Neutrophil (primary cell): ENCODE measurements at regions not wholly inside any gene's neighbourhood (a gene's known extent, or its start where the extent isn't known, plus 50 kb on each side); places are given as distances from the start of the nearest gene placed in this dataset.

Experiments
- H3K27ac ChIP-seq: fragments of 200-600 bp; sonication (generic); 2 replicates; pipeline ENCODE4 v1.5.1; 2016; ENCODE audit warnings: mild to moderate bottlenecking, moderate library complexity
- H3K27me3 ChIP-seq: fragments of 200-600 bp; sonication (generic); 2 replicates; pipeline ENCODE4 v1.6.0; 2016; ENCODE audit warnings: mild to moderate bottlenecking
- H3K36me3 ChIP-seq: fragments of 200-600 bp; sonication (generic); 2 replicates; pipeline ENCODE4 v1.5.1; 2017
- H3K4me1 ChIP-seq, 2 experiments: fragments of 200-600 bp in 1 of 2; sonication (generic) in 1 of 2; 1 replicate in 1 of 2; 2 replicates in 1 of 2; pipeline versions ENCODE4 v1.5.1 to v1.6.1; 2013 to 2016; ENCODE audit warnings: low read depth in 1 of 2, low read length in 1 of 2, mild to moderate bottlenecking in 1 of 2, moderate library complexity in 1 of 2; ENCODE audit not compliant: control insufficient read depth in 1 of 2, insufficient read depth in 1 of 2
- H3K4me3 ChIP-seq, 2 experiments: fragments of 200-600 bp in 1 of 2; sonication (generic) in 1 of 2; 1 replicate in 1 of 2; 2 replicates in 1 of 2; pipeline ENCODE4 v1.5.1; 2013 to 2016; ENCODE audit warnings: low read depth in 1 of 2, low read length in 1 of 2, mild to moderate bottlenecking in 1 of 2, moderate library complexity in 1 of 2
- H3K9me3 ChIP-seq: fragments of 200-600 bp; sonication (generic); 2 replicates; pipeline ENCODE4 v1.5.1; 2016
- TF ChIP-seq, protein P1 (sequence below): fragments of 200-600 bp; sonication (generic); IDR thresholded peaks from 2 replicates; pipeline ENCODE4 v1.5.1; 2016; ENCODE audit warnings: antibody characterized with exemption

DNA sequence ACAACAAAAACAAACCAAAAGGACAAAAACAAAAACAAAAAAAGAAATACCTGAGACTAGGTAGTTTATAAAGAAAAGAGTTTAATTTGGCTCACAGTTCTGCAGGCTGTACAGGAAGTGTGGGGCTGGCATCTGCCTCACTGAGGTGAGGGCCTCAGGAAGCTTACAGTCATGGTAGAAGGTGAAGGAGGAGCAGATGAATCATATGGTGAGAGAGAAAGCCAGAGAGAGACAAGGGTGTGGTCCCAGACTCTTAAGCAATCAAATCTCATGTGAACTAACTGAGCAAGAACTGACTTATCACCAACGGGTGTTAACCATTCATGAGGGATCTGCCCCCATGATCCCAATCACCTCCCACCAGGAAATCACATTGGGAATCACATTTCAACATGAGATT lies 58.8 kb upstream of the ZBED5 start:
- H3K27me3 ChIP-seq = no peaks in the 10 kb centered on the region
- no peaks in the 10 kb centered on the region for H3K36me3 ChIP-seq
- no peak overlapping the region for H3K27ac ChIP-seq
- H3K9me3 ChIP-seq = no peaks in the 10 kb centered on the region
- H3K4me1 ChIP-seq = no peaks in the 10 kb centered on the region
- TF ChIP-seq, protein P1, sequence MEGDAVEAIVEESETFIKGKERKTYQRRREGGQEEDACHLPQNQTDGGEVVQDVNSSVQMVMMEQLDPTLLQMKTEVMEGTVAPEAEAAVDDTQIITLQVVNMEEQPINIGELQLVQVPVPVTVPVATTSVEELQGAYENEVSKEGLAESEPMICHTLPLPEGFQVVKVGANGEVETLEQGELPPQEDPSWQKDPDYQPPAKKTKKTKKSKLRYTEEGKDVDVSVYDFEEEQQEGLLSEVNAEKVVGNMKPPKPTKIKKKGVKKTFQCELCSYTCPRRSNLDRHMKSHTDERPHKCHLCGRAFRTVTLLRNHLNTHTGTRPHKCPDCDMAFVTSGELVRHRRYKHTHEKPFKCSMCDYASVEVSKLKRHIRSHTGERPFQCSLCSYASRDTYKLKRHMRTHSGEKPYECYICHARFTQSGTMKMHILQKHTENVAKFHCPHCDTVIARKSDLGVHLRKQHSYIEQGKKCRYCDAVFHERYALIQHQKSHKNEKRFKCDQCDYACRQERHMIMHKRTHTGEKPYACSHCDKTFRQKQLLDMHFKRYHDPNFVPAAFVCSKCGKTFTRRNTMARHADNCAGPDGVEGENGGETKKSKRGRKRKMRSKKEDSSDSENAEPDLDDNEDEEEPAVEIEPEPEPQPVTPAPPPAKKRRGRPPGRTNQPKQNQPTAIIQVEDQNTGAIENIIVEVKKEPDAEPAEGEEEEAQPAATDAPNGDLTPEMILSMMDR = no peak
- no peak overlapping the region for H3K4me3 ChIP-seq

DNA sequence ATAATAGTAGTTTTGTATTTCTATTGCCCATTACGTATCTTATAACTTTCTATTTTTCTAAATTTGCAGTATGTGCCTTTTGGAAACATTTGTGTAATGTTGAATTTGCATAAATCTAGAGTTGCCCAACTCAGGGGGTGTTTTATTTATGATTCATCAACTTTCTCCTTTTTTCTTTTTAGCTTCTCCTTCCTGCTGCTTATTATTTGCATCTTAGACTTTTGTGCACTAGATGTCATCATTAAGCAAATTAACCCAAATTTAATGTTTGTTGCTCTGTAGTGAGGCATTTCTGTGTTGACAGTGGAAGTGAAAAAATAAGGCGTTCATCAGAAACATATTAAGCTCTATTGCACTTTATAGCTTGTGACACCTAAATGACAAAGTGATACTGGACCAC lies 56.2 kb upstream of the ZBED5 start:
- Histone ChIP-seq H3K36me3 (no peaks in the 10 kb centered on the region), H3K27me3 (no peaks in the 10 kb centered on the region), H3K4me1 (no peaks in the 10 kb centered on the region), H3K9me3 (no peaks in the 10 kb centered on the region), H3K27ac (no peak overlapping the region), H3K4me3 (no peak overlapping the region)
- TF ChIP-seq, protein P1 = no peak

DNA sequence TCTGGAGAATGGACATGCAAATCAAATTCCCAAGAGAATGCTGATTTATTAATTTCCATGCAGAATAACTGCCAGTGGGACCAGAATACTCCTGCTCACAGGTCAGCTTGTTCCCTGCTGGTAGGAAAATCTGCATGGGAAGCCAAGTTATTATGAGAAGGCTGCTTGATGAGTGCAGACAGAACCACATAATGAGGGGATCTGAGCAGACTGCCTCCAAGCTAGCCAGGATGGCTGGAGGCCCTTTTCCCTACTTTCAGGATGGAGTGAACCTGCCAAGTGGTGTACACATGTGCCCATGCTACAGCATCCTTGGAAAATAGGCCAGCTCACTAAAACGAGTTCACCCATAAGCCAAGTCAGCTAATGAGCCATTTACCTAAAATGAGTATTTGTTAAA lies 55.2 kb upstream of the ZBED5 start:
- Histone ChIP-seq H3K27me3 (no peaks in the 10 kb centered on the region), H3K27ac (no peak overlapping the region), H3K4me3 (no peak overlapping the region), H3K9me3 (no peaks in the 10 kb centered on the region), H3K4me1 (no peaks in the 10 kb centered on the region), H3K36me3 (no peaks in the 10 kb centered on the region)
- TF ChIP-seq, protein P1 = no peak

DNA sequence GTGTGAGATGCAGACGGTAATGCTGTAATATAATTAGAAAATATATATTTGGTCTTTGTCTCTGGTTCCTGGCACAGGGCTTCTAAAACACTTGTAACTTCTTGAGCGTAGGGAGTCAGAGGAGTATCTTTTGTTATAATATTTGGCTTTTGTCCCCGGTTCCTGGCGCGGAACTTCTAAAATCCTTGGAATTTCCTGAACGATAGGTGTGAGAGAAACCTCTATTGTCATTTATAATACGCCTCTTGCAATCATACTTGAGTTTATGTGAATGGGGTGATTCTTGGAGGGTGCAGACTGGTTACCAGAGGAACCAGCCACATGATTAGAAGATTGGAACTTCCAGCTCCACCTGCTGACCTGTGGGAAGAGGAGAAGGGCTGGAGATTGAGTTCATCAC lies 54.1 kb upstream of the ZBED5 start:
- no peaks in the 10 kb centered on the region for H3K27me3 ChIP-seq
- H3K27ac ChIP-seq = no peak overlapping the region
- no peaks in the 10 kb centered on the region for H3K36me3 ChIP-seq
- no peaks in the 10 kb centered on the region for H3K9me3 ChIP-seq
- TF ChIP-seq, protein P1 = no peak
- H3K4me1 ChIP-seq = no peaks in the 10 kb centered on the region
- H3K4me3 ChIP-seq = no peak overlapping the region

DNA sequence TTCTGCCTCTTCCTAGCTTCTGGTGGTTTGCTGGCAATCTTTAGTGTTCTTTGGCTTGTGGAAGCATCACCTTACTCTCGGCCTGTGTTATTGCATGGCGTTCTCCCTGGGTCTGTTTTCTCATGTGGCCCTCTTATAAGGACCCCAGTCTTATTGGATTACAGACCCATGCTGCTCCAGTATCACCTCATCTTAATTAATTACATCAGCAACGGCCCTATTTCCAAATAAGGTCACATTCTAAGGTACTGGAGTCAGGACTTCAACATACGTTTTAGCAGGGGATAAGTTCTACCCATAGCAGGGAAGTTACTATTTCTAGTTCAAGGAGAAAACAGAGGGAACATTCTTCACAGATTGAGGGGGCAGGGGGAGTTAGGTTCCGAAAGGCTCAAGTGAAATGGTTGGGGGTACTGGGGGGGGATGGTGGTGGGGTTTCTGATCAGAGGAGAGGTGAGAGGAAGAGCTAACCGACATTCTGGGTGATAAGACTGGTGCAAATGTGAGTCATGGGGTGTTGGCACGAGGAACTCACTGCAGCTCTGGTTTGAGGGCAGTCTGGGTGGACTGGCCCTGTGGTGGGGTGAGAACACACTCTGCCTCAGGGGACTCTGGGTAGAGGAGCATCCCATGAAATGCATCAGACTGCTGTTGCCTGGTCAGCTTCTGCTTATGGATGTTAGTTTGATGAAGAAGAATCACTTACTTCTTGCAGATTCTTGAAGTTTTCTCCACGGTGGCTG lies 51.5 kb upstream of the ZBED5 start:
- TF ChIP-seq, protein P1 = no peak
- no peaks in the 10 kb centered on the region for H3K4me1 ChIP-seq
- no peak overlapping the region for H3K4me3 ChIP-seq
- no peaks in the 10 kb centered on the region for H3K9me3 ChIP-seq
- no peak overlapping the region for H3K27ac ChIP-seq
- peaks cover 6% of the 10 kb centered on the region for H3K27me3 ChIP-seq
- H3K36me3 ChIP-seq = no peaks in the 10 kb centered on the region
